Right ventricle myocardium superior (tissue), 1 donor: ENCODE measurements at regions not wholly inside any gene's neighbourhood (a gene's known extent, or its start where the extent isn't known, plus 50 kb on each side); places are given as distances from the start of the nearest gene placed in this dataset.
"Not testable (repeated sequence)": the region's sequence is repeated elsewhere in the genome, so short reads cannot be mapped to it uniquely, and the experiment has no call there.

Experiments used
- ATAC-seq: fragments of 200-7000 bp; cut with Tn5 transposase; one replicate; pipeline ENCODE4 v1.9.1; 2020; ENCODE audit warnings: mild to moderate bottlenecking; ENCODE audit not compliant: poor library complexity
- DNase-seq: peaks from one replicate; pipeline ENCODE4 v3.0.0-alpha.2; 2020
- intact Hi-C: fragments of 100-400 bp; cut with DNase I; formaldehyde crosslinking; loops from one replicate; pipeline ENCODE4 v1.11.2; 2022
- donor health status: DM: no; HTN: yes; CAD: no; lungs with severe emphysema.

GRCh38 chr3:167030082-167030725 lies 349.9 kb downstream of the ZBBX start:
- intact Hi-C loops = no loop called here
- ATAC-seq (no peak), DNase-seq (no peak)

- DNase-seq, intact Hi-C loops, ATAC-seq: not testable (repeated sequence)
Measured at GRCh38 chr3:167019503-167019902, 360.6 kb downstream of the ZBBX start.

GRCh38 chr3:167018591-167019111 lies 361.4 kb downstream of the ZBBX start:
- ATAC-seq, intact Hi-C loops, DNase-seq: not testable (repeated sequence)

GRCh38 chr3:167012691-167013090 lies 367.4 kb downstream of the ZBBX start:
- intact Hi-C loops = no loop called here
- DNase-seq = no peak
- no peak for ATAC-seq

GRCh38 chr3:167008791-167009190 lies 371.3 kb downstream of the ZBBX start:
- ATAC-seq (no peak), DNase-seq (no peak)
- intact Hi-C loops = no loop called here

- intact Hi-C loops = no loop called here
- DNase-seq (no peak), ATAC-seq (no peak)
Measured at GRCh38 chr3:167001374-167001773, 378.7 kb downstream of the ZBBX start.

- no peak for ATAC-seq
- DNase-seq = no peak
- intact Hi-C loops = no loop called here
Measured at GRCh38 chr3:166993015-166993630, 387.0 kb downstream of the ZBBX start.

GRCh38 chr3:166986000-166986399 lies 394.1 kb downstream of the ZBBX start:
- DNase-seq = no peak
- ATAC-seq = no peak
- intact Hi-C loops = no loop called here

- DNase-seq, intact Hi-C loops, ATAC-seq: not testable (repeated sequence)
Measured at GRCh38 chr3:166975796-166976195, 404.3 kb downstream of the ZBBX start.

GRCh38 chr3:166967714-166968113 lies 412.4 kb downstream of the ZBBX start:
- ATAC-seq, intact Hi-C loops, DNase-seq: not testable (repeated sequence)

- intact Hi-C loops = no loop called here
- ATAC-seq (no peak), DNase-seq (no peak)
Measured at GRCh38 chr3:166962911-166963310, 417.2 kb downstream of the ZBBX start.

- intact Hi-C loops = no loop called here
- ATAC-seq = no peak
Measured at GRCh38 chr3:166957121-166957520, 423.0 kb downstream of the ZBBX start.

GRCh38 chr3:166955201-166955939 lies 424.7 kb downstream of the ZBBX start:
- no peak for ATAC-seq
- DNase-seq = no peak
- intact Hi-C loops = no loop called here

More at GRCh38 chr3:166957121-166957520, 423.0 kb downstream of the ZBBX start:
- no peak for DNase-seq

GRCh38 chr3:166934879-166935278 lies 445.2 kb downstream of the ZBBX start:
- ATAC-seq (no peak), DNase-seq (no peak)
- intact Hi-C loops = no loop called here

- DNase-seq = no peak
- no peak for ATAC-seq
- intact Hi-C loops = no loop called here
Measured at GRCh38 chr3:166917437-166917836, 462.7 kb downstream of the ZBBX start.

GRCh38 chr3:166902374-166902773 lies 477.7 kb downstream of the ZBBX start:
- DNase-seq (no peak), ATAC-seq (no peak)
- intact Hi-C loops = no loop called here

GRCh38 chr3:166900866-166901577 lies 479.1 kb downstream of the ZBBX start:
- ATAC-seq (no peak), DNase-seq (no peak)
- intact Hi-C loops = no loop called here

GRCh38 chr3:166897811-166898210 lies 482.3 kb downstream of the ZBBX start:
- intact Hi-C loops = no loop called here
- ATAC-seq (no peak), DNase-seq (no peak)

- DNase-seq (no peak), ATAC-seq (no peak)
- intact Hi-C loops = no loop called here
Measured at GRCh38 chr3:166889241-166889640, 490.9 kb downstream of the ZBBX start.
